HT1080 (cell line): ENCODE measurements at regions not wholly inside any gene's neighbourhood (a gene's known extent, or its start where the extent isn't known, plus 50 kb on each side); places are given as distances from the start of the nearest gene placed in this dataset.

ENCODE experiments used
- DNase-seq: peaks from one replicate; pipeline ENCODE4 v3.0.0-alpha.2; 2015; ENCODE audit warnings: low read depth

DNA sequence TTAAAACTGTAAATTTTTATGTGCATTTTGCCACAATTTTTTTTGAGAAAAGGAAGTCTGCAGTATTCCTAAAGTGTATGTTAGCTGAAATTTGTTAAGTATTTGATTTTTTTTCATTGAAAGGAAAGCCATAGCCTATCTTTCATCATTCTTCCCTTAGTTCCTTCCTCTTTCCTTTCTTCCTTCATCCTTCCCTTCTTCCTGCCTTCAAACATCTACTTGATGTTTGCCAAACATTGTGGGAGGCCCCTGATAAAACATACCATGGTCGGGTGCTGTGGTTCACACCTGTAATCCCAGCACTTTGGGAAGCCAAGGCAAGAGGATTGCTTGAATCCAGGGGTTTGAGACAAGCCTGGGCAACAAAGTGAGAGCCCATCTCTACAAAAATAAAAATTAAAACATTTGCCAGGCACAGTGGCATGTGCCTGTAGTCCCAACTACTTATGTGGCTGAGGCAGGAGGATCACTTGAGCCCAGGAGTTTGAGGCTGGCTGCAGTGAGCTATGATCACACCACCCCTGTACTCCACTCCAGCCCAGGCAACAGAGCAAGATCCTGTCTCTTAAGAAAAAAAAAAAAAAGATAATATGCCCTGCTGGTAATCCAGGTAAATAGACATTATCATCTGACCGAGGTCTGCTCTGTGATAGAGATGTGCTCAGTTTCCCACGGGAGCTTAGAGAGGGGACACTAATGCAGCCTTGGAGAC is 62.9 kb upstream of the FOXN2 start:
- no peak for DNase-seq

DNA sequence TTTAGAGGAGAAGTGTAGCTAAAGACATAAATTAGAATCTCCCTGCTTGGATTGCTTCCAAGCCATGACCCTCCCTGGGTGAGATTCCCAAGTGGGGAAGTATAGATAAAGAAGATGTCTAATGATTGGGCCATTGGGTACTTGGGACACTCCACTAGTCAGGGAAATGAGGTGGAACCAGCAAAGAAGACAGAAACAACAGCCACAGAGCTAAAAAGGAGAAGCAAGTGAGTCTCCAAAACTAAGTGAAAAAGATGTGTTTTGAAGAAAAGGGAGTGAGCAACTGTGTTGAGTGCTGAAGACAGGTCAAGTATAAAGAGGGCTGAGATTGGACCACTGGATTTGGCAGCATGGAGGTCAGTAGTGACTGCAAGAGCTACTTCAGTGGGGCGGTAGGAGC is 61.2 kb upstream of the FOXN2 start:
- DNase-seq, result no peak

GRCh38 chr2:48254839-48255238 is 59.6 kb upstream of the FOXN2 start:
- no peak for DNase-seq

GRCh38 chr2:48257456-48257855 is 57.0 kb upstream of the FOXN2 start:
- DNase-seq, result no peak

- no peak for DNase-seq
Observed at GRCh38 chr2:48258481-48259149, 55.9 kb upstream of the FOXN2 start.

- no peak for DNase-seq
Observed at GRCh38 chr2:48259811-48260210, 54.7 kb upstream of the FOXN2 start.

DNA sequence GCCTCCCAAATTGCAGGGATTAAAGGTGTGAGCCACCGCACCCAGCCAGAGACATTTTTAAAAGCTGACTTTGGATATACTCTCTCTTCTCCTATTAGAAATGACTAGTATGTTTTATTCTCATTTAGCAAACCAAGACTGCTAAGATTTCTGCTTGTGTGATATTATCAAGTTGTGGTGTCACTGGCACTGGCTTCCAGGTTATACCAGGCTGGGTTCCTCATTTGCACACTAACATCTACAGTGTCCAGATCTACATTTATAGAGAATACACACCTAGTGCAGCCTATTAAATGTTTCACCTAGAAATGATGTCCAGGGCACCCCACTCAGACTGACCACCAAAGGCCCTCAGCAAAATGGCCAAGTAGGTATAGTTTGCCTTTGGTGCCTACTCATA is 49.9 kb upstream of the FOXN2 start:
- DNase-seq, result no peak
